ENCODE measurements at regions not wholly inside any gene's neighbourhood (a gene's known extent, or its start where the extent isn't known, plus 50 kb on each side); places are given as distances from the start of the nearest gene placed in this dataset.

- TF ChIP-seq JUN (IDR thresholded peaks at IDR 0.05; ENCODE audit: borderline replicate concordance, insufficient read depth, insufficient read length, low read depth): no peak
- no peak for TF ChIP-seq CTCF (IDR thresholded peaks at IDR 0.05; ENCODE audit: extremely low read depth in 1 of 2, insufficient read depth in 1 of 2, low read depth in 1 of 2, low read length in 2 of 2)
These were observed 369.4 kb downstream of the LIG4 start for GRCh38 chr13:107845911-107846310.
